GM19351 (cell line): ENCODE measurements at regions not wholly inside any gene's neighbourhood (a gene's known extent, or its start where the extent isn't known, plus 50 kb on each side); places are given as distances from the start of the nearest gene placed in this dataset.
"Not testable (repeated sequence)": the region's sequence is repeated elsewhere in the genome, so short reads cannot be mapped to it uniquely, and the experiment has no call there.

Experiments
- ATAC-seq: cut with Tn5 transposase; IDR thresholded peaks from one replicate; pipeline ENCODE4 v1.9.1; 2021; ENCODE audit warnings: mild to moderate bottlenecking, moderate library complexity; ENCODE audit not compliant: unreplicated experiment

GRCh38 chr4:151459375-151459774 is 50.4 kb downstream of the FHIP1A start:
- ATAC-seq: no peak

GRCh38 chr4:151460434-151460833 is 51.5 kb downstream of the FHIP1A start:
- ATAC-seq: no peak

- no peak for ATAC-seq
Measured at GRCh38 chr4:151462554-151462953, 53.6 kb downstream of the FHIP1A start.

GRCh38 chr4:151468715-151469696 is 60.0 kb downstream of the FHIP1A start:
- no peak for ATAC-seq

GRCh38 chr4:151469970-151470369 is 61.0 kb downstream of the FHIP1A start:
- no peak for ATAC-seq

- ATAC-seq: no peak
Measured at GRCh38 chr4:151471728-151472127, 62.8 kb downstream of the FHIP1A start.

- ATAC-seq: no peak
Measured at GRCh38 chr4:151472297-151472696, 63.3 kb downstream of the FHIP1A start.

- no peak for ATAC-seq
Measured at GRCh38 chr4:151472711-151473110, 63.7 kb downstream of the FHIP1A start.

GRCh38 chr4:151473521-151474097 is 64.6 kb downstream of the FHIP1A start:
- no peak for ATAC-seq

GRCh38 chr4:151475035-151475714 is 66.2 kb downstream of the FHIP1A start:
- ATAC-seq: no peak

GRCh38 chr4:151481813-151482212 is 72.8 kb downstream of the FHIP1A start:
- no peak for ATAC-seq

- no peak for ATAC-seq
Measured at GRCh38 chr4:151484396-151485102, 75.6 kb downstream of the FHIP1A start.

GRCh38 chr4:151485541-151486131 is 76.7 kb downstream of the FHIP1A start:
- no peak for ATAC-seq

GRCh38 chr4:151486168-151486567 is 77.2 kb downstream of the FHIP1A start:
- ATAC-seq: no peak

GRCh38 chr4:151488968-151489367 is 80.0 kb downstream of the FHIP1A start:
- no peak for ATAC-seq

GRCh38 chr4:151489462-151490203 is 80.7 kb downstream of the FHIP1A start:
- ATAC-seq: no peak

- not testable (repeated sequence) for ATAC-seq
Measured at GRCh38 chr4:151495612-151496011, 86.6 kb downstream of the FHIP1A start.

- not testable (repeated sequence) for ATAC-seq
Measured at GRCh38 chr4:151511548-151511947, 102.6 kb downstream of the FHIP1A start.

GRCh38 chr4:151517896-151518295 is 108.9 kb downstream of the FHIP1A start:
- no peak for ATAC-seq

GRCh38 chr4:151518359-151518758 is 109.4 kb downstream of the FHIP1A start:
- no peak for ATAC-seq
